ENCODE measurements at regions not wholly inside any gene's neighbourhood (a gene's known extent, or its start where the extent isn't known, plus 50 kb on each side); places are given as distances from the start of the nearest gene placed in this dataset.

- TF ChIP-seq, protein P1, sequence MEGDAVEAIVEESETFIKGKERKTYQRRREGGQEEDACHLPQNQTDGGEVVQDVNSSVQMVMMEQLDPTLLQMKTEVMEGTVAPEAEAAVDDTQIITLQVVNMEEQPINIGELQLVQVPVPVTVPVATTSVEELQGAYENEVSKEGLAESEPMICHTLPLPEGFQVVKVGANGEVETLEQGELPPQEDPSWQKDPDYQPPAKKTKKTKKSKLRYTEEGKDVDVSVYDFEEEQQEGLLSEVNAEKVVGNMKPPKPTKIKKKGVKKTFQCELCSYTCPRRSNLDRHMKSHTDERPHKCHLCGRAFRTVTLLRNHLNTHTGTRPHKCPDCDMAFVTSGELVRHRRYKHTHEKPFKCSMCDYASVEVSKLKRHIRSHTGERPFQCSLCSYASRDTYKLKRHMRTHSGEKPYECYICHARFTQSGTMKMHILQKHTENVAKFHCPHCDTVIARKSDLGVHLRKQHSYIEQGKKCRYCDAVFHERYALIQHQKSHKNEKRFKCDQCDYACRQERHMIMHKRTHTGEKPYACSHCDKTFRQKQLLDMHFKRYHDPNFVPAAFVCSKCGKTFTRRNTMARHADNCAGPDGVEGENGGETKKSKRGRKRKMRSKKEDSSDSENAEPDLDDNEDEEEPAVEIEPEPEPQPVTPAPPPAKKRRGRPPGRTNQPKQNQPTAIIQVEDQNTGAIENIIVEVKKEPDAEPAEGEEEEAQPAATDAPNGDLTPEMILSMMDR (IDR thresholded peaks at IDR 0.05) = no peak
- no peak for TF ChIP-seq POLR2A (IDR thresholded peaks at IDR 0.05)
- no peak overlapping the region for H3K4me3 ChIP-seq
- no peak overlapping the region for H3K27ac ChIP-seq
- no peaks in the 10 kb centered on the region for H3K9me3 ChIP-seq
- peaks cover 10% of the 10 kb centered on the region for H3K4me1 ChIP-seq
- H3K27me3 ChIP-seq = no peaks in the 10 kb centered on the region
- WGBS, 2 donors = 82 to 83% methylated on average over 3 of the region's 3 CpGs
- intact Hi-C loops (cut with DNase I) = no loop called here
- no peaks in the 10 kb centered on the region for H3K36me3 ChIP-seq (replicated peaks in 1 of 2; ENCODE audit: insufficient read depth in 1 of 2, low read depth in 2 of 2)
- no peak for ATAC-seq
- no peak for DNase-seq
Observed at GRCh38 chr1:22256213-22256512, 113.3 kb upstream of the WNT4 start.

DNA sequence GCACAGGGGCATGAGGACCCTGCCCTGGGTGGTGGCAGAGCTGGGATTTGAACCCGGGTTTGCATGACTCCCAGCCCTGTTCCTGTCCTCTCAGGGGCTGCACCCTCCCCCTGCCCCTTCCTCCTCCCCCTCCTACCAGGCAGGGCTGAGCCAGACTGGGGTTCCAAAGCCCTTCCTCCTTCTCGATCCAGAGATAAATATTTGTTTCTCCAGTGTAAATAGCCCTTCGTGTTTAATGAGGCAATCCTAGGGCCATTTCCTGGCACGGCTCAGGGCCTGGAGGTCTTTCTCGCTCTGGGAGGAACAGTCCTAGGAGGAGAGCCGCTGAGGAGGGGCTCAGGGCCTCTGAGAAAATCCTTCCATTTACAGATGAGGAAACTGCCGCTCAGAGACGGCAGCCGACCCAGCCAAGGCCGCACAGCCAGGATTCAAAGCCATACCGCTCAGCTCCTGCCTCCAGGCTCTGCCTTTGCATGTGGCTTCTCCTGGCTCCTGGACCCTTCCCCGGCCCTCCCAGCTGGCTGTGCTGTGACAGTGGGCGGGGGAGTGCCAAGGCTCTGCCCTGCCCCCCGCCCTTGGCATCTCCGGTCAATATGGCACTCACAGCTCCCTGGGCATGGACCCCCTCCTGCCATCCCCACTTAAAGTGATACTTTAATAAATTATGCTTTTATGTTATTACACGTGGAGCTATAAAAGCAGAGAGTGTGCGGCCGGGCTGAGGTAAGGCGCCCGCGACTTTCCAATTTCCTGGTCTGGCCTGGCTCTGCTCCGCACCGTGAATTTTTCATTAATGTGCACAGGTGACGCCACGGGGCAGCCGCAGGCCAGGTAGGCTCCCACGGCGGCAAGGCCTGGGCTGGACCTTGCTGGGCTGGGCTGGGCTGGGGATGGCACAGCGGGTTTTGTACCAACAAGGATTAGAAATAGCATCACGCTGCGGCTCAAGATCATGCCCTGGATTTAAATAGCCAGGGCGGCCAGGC lies 114.7 kb upstream of the WNT4 start:
- intact Hi-C loops (cut with DNase I) = no loop called here
- ATAC-seq (no peak), DNase-seq (peak in 2 of 4 donors; percentile 15 to 35)
- no peaks in the 10 kb centered on the region for H3K9me3 ChIP-seq
- TF ChIP-seq POLR2A (IDR thresholded peaks at IDR 0.05) = no peak
- TF ChIP-seq, protein P1 (IDR thresholded peaks at IDR 0.05) = no peak
- 53 to 62% methylated on average over 22 to 32 of the region's 32 CpGs for WGBS, 2 donors
- H3K27ac ChIP-seq = no peak overlapping the region
- H3K4me3 ChIP-seq = no peak overlapping the region
- peaks cover 10% of the 10 kb centered on the region for H3K4me1 ChIP-seq
- no peaks in the 10 kb centered on the region for H3K36me3 ChIP-seq (replicated peaks in 1 of 2; ENCODE audit: insufficient read depth in 1 of 2, low read depth in 2 of 2)
- no peaks in the 10 kb centered on the region for H3K27me3 ChIP-seq

DNA sequence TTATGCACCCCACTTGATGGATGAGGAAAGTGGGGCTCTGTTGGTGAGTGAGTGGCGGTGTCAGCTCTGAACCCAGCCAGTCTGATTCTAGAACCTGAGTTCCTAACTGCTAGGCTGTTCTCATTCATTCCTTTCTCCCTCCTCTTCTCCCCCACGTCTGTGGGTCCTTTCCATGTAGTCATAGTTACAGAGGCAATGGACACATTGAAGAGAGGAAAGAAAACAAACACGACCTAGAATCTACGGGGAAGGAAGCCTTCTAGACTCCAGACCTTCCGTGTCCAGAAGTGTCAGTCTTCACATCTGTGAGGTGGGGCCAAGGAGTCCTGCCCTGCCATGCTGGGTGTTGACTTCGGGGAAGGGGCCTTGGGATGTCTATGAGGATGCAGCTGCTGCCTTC lies 115.8 kb upstream of the WNT4 start:
- Histone ChIP-seq H3K27ac (no peak overlapping the region), H3K27me3 (no peaks in the 10 kb centered on the region), H3K4me1 (peaks cover 10% of the 10 kb centered on the region), H3K4me3 (no peak overlapping the region), H3K36me3 (replicated peaks in 1 of 2; ENCODE audit: insufficient read depth in 1 of 2, low read depth in 2 of 2) (no peaks in the 10 kb centered on the region), H3K9me3 (no peaks in the 10 kb centered on the region)
- TF ChIP-seq, protein P1 (IDR thresholded peaks at IDR 0.05) = no peak
- TF ChIP-seq POLR2A (IDR thresholded peaks at IDR 0.05) = no peak
- ATAC-seq (no peak), DNase-seq (no peak)
- intact Hi-C loops (cut with DNase I) = no loop called here
- WGBS, 2 donors = 71 to 77% methylated on average over 6 of the region's 6 CpGs

GRCh38 chr1:22259551-22260282 lies 116.8 kb upstream of the WNT4 start:
- Histone ChIP-seq H3K9me3 (no peaks in the 10 kb centered on the region), H3K4me3 (no peak overlapping the region), H3K27me3 (no peaks in the 10 kb centered on the region), H3K4me1 (peaks cover 10% of the 10 kb centered on the region), H3K27ac (no peak overlapping the region), H3K36me3 (replicated peaks in 1 of 2; ENCODE audit: insufficient read depth in 1 of 2, low read depth in 2 of 2) (no peaks in the 10 kb centered on the region)
- TF ChIP-seq POLR2A (IDR thresholded peaks at IDR 0.05) = no peak
- TF ChIP-seq, protein P1 (IDR thresholded peaks at IDR 0.05) = no peak
- DNase-seq (peak in 1 of 4 donors; percentile 15), ATAC-seq (no peak)
- WGBS, 2 donors = 73 to 77% methylated on average over 17 to 18 of the region's 18 CpGs
- intact Hi-C loops (cut with DNase I) = no loop called here
